ENCODE measurements at regions not wholly inside any gene's neighbourhood (a gene's known extent, or its start where the extent isn't known, plus 50 kb on each side); places are given as distances from the start of the nearest gene placed in this dataset.

- peaks cover 18% of the 10 kb centered on the region for H3K27me3 Mint-ChIP-seq
- H3K4me1 Mint-ChIP-seq (ENCODE audit: low read depth) = no peaks in the 10 kb centered on the region
- no peak overlapping the region for H3K4me3 Mint-ChIP-seq
- DNase-seq = no peak
- no peaks in the 10 kb centered on the region for H3K36me3 Mint-ChIP-seq (ENCODE audit: low read depth)
- H3K27ac Mint-ChIP-seq = no peak overlapping the region
- peaks cover 6% of the 10 kb centered on the region for H3K9me3 Mint-ChIP-seq
Observed at GRCh38 chr11:19607656-19608360, 104.8 kb upstream of the NAV2 start.

- Mint-ChIP-seq H3K27ac (no peak overlapping the region), H3K36me3 (ENCODE audit: low read depth) (no peaks in the 10 kb centered on the region), H3K4me3 (no peak overlapping the region), H3K27me3 (peaks cover 23% of the 10 kb centered on the region), H3K4me1 (ENCODE audit: low read depth) (no peaks in the 10 kb centered on the region), H3K9me3 (no peaks in the 10 kb centered on the region)
- no peak for DNase-seq
Observed at GRCh38 chr11:19606856-19607655, 105.6 kb upstream of the NAV2 start.

- H3K4me1 Mint-ChIP-seq (ENCODE audit: low read depth) = no peaks in the 10 kb centered on the region
- no peak for DNase-seq
- peaks cover 20% of the 10 kb centered on the region for H3K27me3 Mint-ChIP-seq
- no peak overlapping the region for H3K27ac Mint-ChIP-seq
- no peaks in the 10 kb centered on the region for H3K9me3 Mint-ChIP-seq
- no peak overlapping the region for H3K4me3 Mint-ChIP-seq
- no peaks in the 10 kb centered on the region for H3K36me3 Mint-ChIP-seq (ENCODE audit: low read depth)
Observed at GRCh38 chr11:19605520-19606371, 106.9 kb upstream of the NAV2 start.

- H3K9me3 Mint-ChIP-seq = no peaks in the 10 kb centered on the region
- H3K27ac Mint-ChIP-seq = no peak overlapping the region
- no peaks in the 10 kb centered on the region for H3K36me3 Mint-ChIP-seq (ENCODE audit: low read depth)
- H3K27me3 Mint-ChIP-seq = peaks cover 20% of the 10 kb centered on the region
- no peak for DNase-seq
- no peaks in the 10 kb centered on the region for H3K4me1 Mint-ChIP-seq (ENCODE audit: low read depth)
- H3K4me3 Mint-ChIP-seq = no peak overlapping the region
Observed at GRCh38 chr11:19604679-19605375, 107.8 kb upstream of the NAV2 start.

GRCh38 chr11:19603771-19604170 is 108.9 kb upstream of the NAV2 start:
- Mint-ChIP-seq H3K27me3 (peaks cover 15% of the 10 kb centered on the region), H3K27ac (no peak overlapping the region), H3K36me3 (ENCODE audit: low read depth) (no peaks in the 10 kb centered on the region), H3K9me3 (no peaks in the 10 kb centered on the region), H3K4me3 (no peak overlapping the region), H3K4me1 (ENCODE audit: low read depth) (no peaks in the 10 kb centered on the region)
- DNase-seq = no peak

GRCh38 chr11:19602891-19603290 is 109.7 kb upstream of the NAV2 start:
- no peaks in the 10 kb centered on the region for H3K9me3 Mint-ChIP-seq
- H3K4me3 Mint-ChIP-seq = no peak overlapping the region
- no peaks in the 10 kb centered on the region for H3K36me3 Mint-ChIP-seq (ENCODE audit: low read depth)
- H3K27me3 Mint-ChIP-seq = peaks cover 13% of the 10 kb centered on the region
- H3K27ac Mint-ChIP-seq = no peak overlapping the region
- no peaks in the 10 kb centered on the region for H3K4me1 Mint-ChIP-seq (ENCODE audit: low read depth)
- no peak for DNase-seq

GRCh38 chr11:19602406-19602805 is 110.2 kb upstream of the NAV2 start:
- no peak for DNase-seq
- no peaks in the 10 kb centered on the region for H3K9me3 Mint-ChIP-seq
- H3K27me3 Mint-ChIP-seq = peaks cover 13% of the 10 kb centered on the region
- no peak overlapping the region for H3K27ac Mint-ChIP-seq
- no peaks in the 10 kb centered on the region for H3K4me1 Mint-ChIP-seq (ENCODE audit: low read depth)
- no peaks in the 10 kb centered on the region for H3K36me3 Mint-ChIP-seq (ENCODE audit: low read depth)
- no peak overlapping the region for H3K4me3 Mint-ChIP-seq

- Mint-ChIP-seq H3K27ac (no peak overlapping the region), H3K9me3 (no peaks in the 10 kb centered on the region), H3K36me3 (ENCODE audit: low read depth) (no peaks in the 10 kb centered on the region), H3K27me3 (peaks cover 19% of the 10 kb centered on the region), H3K4me3 (no peak overlapping the region), H3K4me1 (ENCODE audit: low read depth) (no peaks in the 10 kb centered on the region)
- no peak for DNase-seq
Observed at GRCh38 chr11:19601235-19601634, 111.4 kb upstream of the NAV2 start.

GRCh38 chr11:19599681-19600080 is 113.0 kb upstream of the NAV2 start:
- Mint-ChIP-seq H3K4me1 (ENCODE audit: low read depth) (no peaks in the 10 kb centered on the region), H3K4me3 (no peak overlapping the region), H3K9me3 (no peaks in the 10 kb centered on the region), H3K27me3 (peaks cover 27% of the 10 kb centered on the region), H3K36me3 (ENCODE audit: low read depth) (no peaks in the 10 kb centered on the region), H3K27ac (no peak overlapping the region)
- DNase-seq = no peak

- Mint-ChIP-seq H3K27ac (no peak overlapping the region), H3K27me3 (peaks cover 31% of the 10 kb centered on the region), H3K4me3 (no peak overlapping the region), H3K9me3 (no peaks in the 10 kb centered on the region), H3K4me1 (ENCODE audit: low read depth) (no peaks in the 10 kb centered on the region), H3K36me3 (ENCODE audit: low read depth) (no peaks in the 10 kb centered on the region)
- DNase-seq = no peak
Observed at GRCh38 chr11:19598876-19599486, 113.7 kb upstream of the NAV2 start.

GRCh38 chr11:19598456-19598855 is 114.2 kb upstream of the NAV2 start:
- Mint-ChIP-seq H3K36me3 (ENCODE audit: low read depth) (no peaks in the 10 kb centered on the region), H3K4me1 (ENCODE audit: low read depth) (no peaks in the 10 kb centered on the region), H3K9me3 (no peaks in the 10 kb centered on the region), H3K27me3 (peaks cover 30% of the 10 kb centered on the region), H3K4me3 (no peak overlapping the region), H3K27ac (no peak overlapping the region)
- DNase-seq = no peak

GRCh38 chr11:19597876-19598275 is 114.8 kb upstream of the NAV2 start:
- no peak for DNase-seq
- H3K36me3 Mint-ChIP-seq (ENCODE audit: low read depth) = no peaks in the 10 kb centered on the region
- no peaks in the 10 kb centered on the region for H3K4me1 Mint-ChIP-seq (ENCODE audit: low read depth)
- no peak overlapping the region for H3K27ac Mint-ChIP-seq
- H3K9me3 Mint-ChIP-seq = no peaks in the 10 kb centered on the region
- peaks cover 32% of the 10 kb centered on the region for H3K27me3 Mint-ChIP-seq
- H3K4me3 Mint-ChIP-seq = no peak overlapping the region

- no peak overlapping the region for H3K4me3 Mint-ChIP-seq
- no peaks in the 10 kb centered on the region for H3K9me3 Mint-ChIP-seq
- H3K36me3 Mint-ChIP-seq (ENCODE audit: low read depth) = no peaks in the 10 kb centered on the region
- no peak overlapping the region for H3K27ac Mint-ChIP-seq
- no peak for DNase-seq
- peaks cover 27% of the 10 kb centered on the region for H3K27me3 Mint-ChIP-seq
- no peaks in the 10 kb centered on the region for H3K4me1 Mint-ChIP-seq (ENCODE audit: low read depth)
Observed at GRCh38 chr11:19597206-19597605, 115.4 kb upstream of the NAV2 start.
